B cell (primary cell): ENCODE measurements at regions not wholly inside any gene's neighbourhood (a gene's known extent, or its start where the extent isn't known, plus 50 kb on each side); places are given as distances from the start of the nearest gene placed in this dataset.

Experiments used
- ATAC-seq: fragments of 200-7000 bp; cut with Tn5 transposase; one replicate; pipeline ENCODE4 v1.10.0; 2021; ENCODE audit warnings: low read depth, mild to moderate bottlenecking, moderate number of reproducible peaks, moderate library complexity
- CTCF ChIA-PET: fragments of 350-600 bp; sonication (Branson Sonifier 250); formaldehyde crosslinking; loops from one replicate; lab custom pipeline; 2021; ENCODE audit warnings: antibody characterized with exemption, inconsistent platforms; lab: Charles Lee
- POLR2A ChIA-PET: fragments of 350-600 bp; sonication (Branson Sonifier 250); formaldehyde crosslinking; loops from one replicate; lab custom pipeline; 2021; ENCODE audit warnings: antibody characterized with exemption; lab: Charles Lee
- DNase-seq: peaks from one replicate; pipeline ENCODE4 v3.0.0; 2013
- H2AFZ ChIP-seq: 2 replicates; pipeline ENCODE4 v1.6.1; 2012; ENCODE audit warnings: mild to moderate bottlenecking, low read depth, low read length; ENCODE audit not compliant: insufficient read depth, poor library complexity, severe bottlenecking
- H3K27ac ChIP-seq, 2 donors: 1 replicate in 1 of 2; 2 replicates in 1 of 2; pipeline ENCODE4 v1.5.1; 2012 to 2013; ENCODE audit warnings: low read length in 2 of 2, mild to moderate bottlenecking in 2 of 2, moderate library complexity in 1 of 2
- H3K27me3 ChIP-seq, 4 experiments: fragments of 200-600 bp in 1 of 4; sonication (generic) in 1 of 4; replicated peaks in 1 of 4; 1 replicate in 2 of 4; 2 replicates in 2 of 4; pipeline versions ENCODE4 v1.6.1 to v1.7.0; 2013 to 2016; ENCODE audit warnings: low read length in 3 of 4, mild to moderate bottlenecking in 2 of 4, mixed read lengths in 1 of 4, moderate library complexity in 1 of 4; ENCODE audit not compliant: insufficient read depth in 4 of 4, control insufficient read depth in 3 of 4; ENCODE audit errors: control extremely low read depth in 1 of 4
- H3K36me3 ChIP-seq, 2 experiments: replicated peaks in 1 of 2; 1 replicate in 1 of 2; 2 replicates in 1 of 2; pipeline versions ENCODE4 v1.6.1 to v1.7.1; 2013; ENCODE audit warnings: low read length in 1 of 2; ENCODE audit not compliant: insufficient read depth in 2 of 2, control insufficient read depth in 1 of 2; ENCODE audit errors: control extremely low read depth in 1 of 2, extremely low read depth in 1 of 2
- H3K4me1 ChIP-seq, 2 donors: fragments of 200-600 bp in 1 of 2; sonication (generic) in 1 of 2; 1 replicate in 1 of 2; 2 replicates in 1 of 2; pipeline versions ENCODE4 v1.5.1 to v1.6.1; 2013 to 2017; ENCODE audit warnings: low read length in 2 of 2; ENCODE audit not compliant: control insufficient read depth in 2 of 2, insufficient read depth in 2 of 2
- H3K4me2 ChIP-seq: replicated peaks from 2 replicates; pipeline ENCODE3; 2012; ENCODE audit warnings: mild to moderate bottlenecking, low read depth, low read length; ENCODE audit not compliant: poor library complexity, severe bottlenecking
- H3K4me3 ChIP-seq, 5 experiments: fragments of 200-600 bp in 1 of 5; sonication (generic) in 1 of 5; 1 replicate in 3 of 5; 2 replicates in 2 of 5; pipeline versions ENCODE4 v1.5.1 to v1.7.0; 2011 to 2016; ENCODE audit warnings: low read length in 4 of 5, mild to moderate bottlenecking in 4 of 5, low read depth in 2 of 5, control low read depth in 1 of 5, moderate library complexity in 1 of 5; ENCODE audit not compliant: insufficient read depth in 1 of 5; ENCODE audit errors: control extremely low read depth in 1 of 5, extremely low read depth in 1 of 5
- H3K79me2 ChIP-seq: fragments of 200-600 bp; sonication (generic); one replicate; pipeline ENCODE4 v1.6.0; 2016; ENCODE audit warnings: low read length; ENCODE audit not compliant: control insufficient read depth, insufficient read depth
- H3K9ac ChIP-seq: fragments of 200-600 bp; sonication (generic); 2 replicates; pipeline ENCODE4 v1.6.1; 2017; ENCODE audit warnings: mild to moderate bottlenecking, low read length, moderate library complexity
- H3K9me3 ChIP-seq, 3 donors: one replicate each; pipeline versions ENCODE4 v1.6.1 to v1.7.1; 2013; ENCODE audit warnings: low read length in 2 of 3; ENCODE audit not compliant: control insufficient read depth in 2 of 3, insufficient read depth in 1 of 3; ENCODE audit errors: control extremely low read depth in 1 of 3
- H4K20me1 ChIP-seq: 2 replicates; pipeline ENCODE4 v1.6.0; 2012; ENCODE audit warnings: mild to moderate bottlenecking, low read length; ENCODE audit not compliant: insufficient read depth, control insufficient read depth, poor library complexity, severe bottlenecking
- H3K27ac Mint-ChIP-seq: one replicate; pipeline ENCODE4 v1.8.0; 2021; ENCODE audit warnings: mixed read lengths
- H3K27me3 Mint-ChIP-seq: one replicate; pipeline ENCODE4 v1.8.0; 2021; ENCODE audit warnings: mixed read lengths
- H3K4me1 Mint-ChIP-seq: one replicate; pipeline ENCODE4 v1.8.0; 2021; ENCODE audit warnings: mixed read lengths
- H3K4me3 Mint-ChIP-seq: one replicate; pipeline ENCODE4 v1.8.0; 2021; ENCODE audit warnings: mixed read lengths
- H3K9me3 Mint-ChIP-seq: one replicate; pipeline ENCODE4 v1.8.0; 2022; ENCODE audit warnings: mixed read lengths; ENCODE audit not compliant: insufficient read depth
- CTCF ChIP-seq: fragments of 200-600 bp; IDR thresholded peaks from one replicate; pipeline ENCODE4 v1.8.0; 2022; ENCODE audit warnings: antibody characterized with exemption, mild to moderate bottlenecking
- EZH2 ChIP-seq: IDR thresholded peaks from 2 replicates; pipeline ENCODE4 v1.6.1; 2012; ENCODE audit warnings: borderline replicate concordance, low read depth, mild to moderate bottlenecking, moderate library complexity, low read length; ENCODE audit not compliant: insufficient read depth, poor library complexity, severe bottlenecking
- WGBS: methylation state at CpG from one replicate; pipeline ENCODE4 v1.1.5; 2013; ENCODE audit warnings: missing lambda C conversion rate; ENCODE audit not compliant: insufficient coverage; 5-methylcytosine and 5-hydroxymethylcytosine counted together
- intact Hi-C: fragments of 100-400 bp; cut with micrococcal nuclease; formaldehyde crosslinking; loops from one replicate; pipeline ENCODE4 v1.10.0; 2022

- Histone ChIP-seq H3K4me2 (no peak overlapping the region), H3K4me1 (no peaks in the 10 kb centered on the region), H3K27ac (no peak overlapping the region), H3K9me3 (peaks cover 0 to 3% (median 0%) of the 10 kb centered on the region in 3 donors), H3K9ac (no peak overlapping the region), H3K79me2 (no peaks in the 10 kb centered on the region), H2AFZ (no peak overlapping the region), H3K36me3 (no peaks in the 10 kb centered on the region), H3K4me3 (no peak overlapping the region), H4K20me1 (no peaks in the 10 kb centered on the region), H3K27me3 (no peaks in the 10 kb centered on the region)
- no peak for DNase-seq
- CTCF ChIA-PET, result no interaction called here
- H3K4me1 Mint-ChIP-seq, result no peaks in the 10 kb centered on the region
- POLR2A ChIA-PET, result no interaction called here
- H3K4me3 Mint-ChIP-seq, result no peak overlapping the region
- TF ChIP-seq EZH2 (no peak), CTCF (no peak)
- intact Hi-C loops, result no loop called here
- no peaks in the 10 kb centered on the region for H3K27me3 Mint-ChIP-seq
- H3K27ac Mint-ChIP-seq, result no peak overlapping the region
- peaks cover 6% of the 10 kb centered on the region for H3K9me3 Mint-ChIP-seq
- no peak for ATAC-seq
- WGBS, result 76% methylated on average over 3 of the region's 4 CpGs
Measured at GRCh38 chr6:68447112-68447511, 188.0 kb upstream of the ADGRB3 start.

- Mint-ChIP-seq H3K27me3 (no peaks in the 10 kb centered on the region), H3K4me3 (no peak overlapping the region), H3K27ac (no peak overlapping the region), H3K9me3 (peaks cover 2% of the 10 kb centered on the region), H3K4me1 (no peaks in the 10 kb centered on the region)
- H3K36me3 ChIP-seq, result no peaks in the 10 kb centered on the region
- ChIA-PET POLR2A (no interaction called here), CTCF (no interaction called here)
- no peaks in the 10 kb centered on the region for H3K27me3 ChIP-seq
- DNase-seq, result no peak
- intact Hi-C loops, result no loop called here
- H3K4me3 ChIP-seq, result no peak overlapping the region
- no peak overlapping the region for H3K4me2 ChIP-seq
- peaks cover 0 to 3% (median 0%) of the 10 kb centered on the region in 3 donors for H3K9me3 ChIP-seq
- TF ChIP-seq CTCF (no peak), EZH2 (no peak)
- ATAC-seq, result no peak
- H4K20me1 ChIP-seq, result no peaks in the 10 kb centered on the region
- H3K27ac ChIP-seq, result no peak overlapping the region
- H3K79me2 ChIP-seq, result no peaks in the 10 kb centered on the region
- H2AFZ ChIP-seq, result no peak overlapping the region
- no peak overlapping the region for H3K9ac ChIP-seq
- H3K4me1 ChIP-seq, result no peaks in the 10 kb centered on the region
Measured at GRCh38 chr6:68445926-68446325, 189.2 kb upstream of the ADGRB3 start.
